Smooth muscle cell (in vitro differentiated cells): ENCODE measurements at regions not wholly inside any gene's neighbourhood (a gene's known extent, or its start where the extent isn't known, plus 50 kb on each side); places are given as distances from the start of the nearest gene placed in this dataset.

Experiments
- DNase-seq: peaks from one replicate; lab custom pipeline; 2025; ENCODE audit not compliant: unreplicated experiment; lab: John Stamatoyannopoulos, UW
- H2AFZ ChIP-seq: fragments of 200-600 bp; sonication (generic); 2 replicates; pipeline ENCODE4 v1.6.0; 2016; ENCODE audit warnings: antibody characterized with exemption, low read depth, mild to moderate bottlenecking
- H3F3A ChIP-seq: fragments of 200-600 bp; sonication (generic); 2 replicates; pipeline ENCODE4 v1.6.0; 2017; ENCODE audit warnings: antibody characterized with exemption, low read depth
- H3K27ac ChIP-seq: fragments of 200-600 bp; sonication (generic); 2 replicates; pipeline ENCODE4 v1.5.1; 2016; ENCODE audit warnings: low read depth, mild to moderate bottlenecking
- H3K27me3 ChIP-seq: fragments of 200-600 bp; sonication (generic); 2 replicates; pipeline ENCODE4 v1.6.1; 2016; ENCODE audit warnings: low read depth, mild to moderate bottlenecking
- H3K36me3 ChIP-seq: fragments of 200-600 bp; sonication (generic); 2 replicates; pipeline ENCODE4 v1.5.1; 2016; ENCODE audit warnings: low read depth
- H3K4me1 ChIP-seq: fragments of 200-600 bp; sonication (generic); 2 replicates; pipeline ENCODE4 v1.5.1; 2016; ENCODE audit warnings: low read depth
- H3K4me2 ChIP-seq: fragments of 200-600 bp; sonication (generic); 2 replicates; pipeline ENCODE4 v1.6.0; 2016; ENCODE audit warnings: mild to moderate bottlenecking
- H3K4me3 ChIP-seq: fragments of 200-600 bp; sonication (generic); 2 replicates; pipeline ENCODE4 v1.5.1; 2016; ENCODE audit warnings: mild to moderate bottlenecking
- H3K79me2 ChIP-seq: fragments of 200-600 bp; sonication (generic); 2 replicates; pipeline ENCODE4 v1.6.0; 2016; ENCODE audit warnings: low read depth, mild to moderate bottlenecking
- H3K9ac ChIP-seq: fragments of 200-600 bp; sonication (generic); 2 replicates; pipeline ENCODE4 v1.6.0; 2016; ENCODE audit warnings: low read depth
- H3K9me3 ChIP-seq: fragments of 200-600 bp; sonication (generic); replicated peaks from 2 replicates; pipeline ENCODE4 v1.5.1; 2016; ENCODE audit warnings: low read depth
- H4K20me1 ChIP-seq: fragments of 200-600 bp; sonication (generic); 2 replicates; pipeline ENCODE4 v1.6.0; 2016; ENCODE audit warnings: low read depth
- CTCF ChIP-seq: fragments of 200-600 bp; sonication (generic); IDR thresholded peaks from 2 replicates; pipeline ENCODE4 v1.5.1; 2017; ENCODE audit warnings: borderline replicate concordance, mild to moderate bottlenecking, antibody characterized with exemption; ENCODE audit not compliant: insufficient read depth, poor library complexity, severe bottlenecking
- WGBS: methylation state at CpG from one replicate; pipeline ENCODE4 v1.1.7; 2016; ENCODE audit warnings: low lambda C conversion rate; 5-methylcytosine and 5-hydroxymethylcytosine counted together

GRCh38 chr1:191734321-191734720 is 423.9 kb upstream of the RGS18 start:
- TF ChIP-seq CTCF = no peak
- no peak overlapping the region for H3K9ac ChIP-seq
- H3K4me1 ChIP-seq = no peaks in the 10 kb centered on the region
- no peak for DNase-seq
- no peaks in the 10 kb centered on the region for H3K27me3 ChIP-seq
- H2AFZ ChIP-seq = no peak overlapping the region
- H3F3A ChIP-seq = no peaks in the 10 kb centered on the region
- no peaks in the 10 kb centered on the region for H4K20me1 ChIP-seq
- no peaks in the 10 kb centered on the region for H3K79me2 ChIP-seq
- no peak overlapping the region for H3K27ac ChIP-seq
- no peaks in the 10 kb centered on the region for H3K9me3 ChIP-seq
- H3K4me2 ChIP-seq = no peak overlapping the region
- H3K36me3 ChIP-seq = no peaks in the 10 kb centered on the region
- no peak overlapping the region for H3K4me3 ChIP-seq

- 85% methylated on average over 2 of the region's 2 CpGs for WGBS
- Histone ChIP-seq H3F3A (no peaks in the 10 kb centered on the region), H3K4me1 (no peaks in the 10 kb centered on the region), H2AFZ (no peak overlapping the region), H3K4me3 (no peak overlapping the region), H3K4me2 (no peak overlapping the region), H3K36me3 (no peaks in the 10 kb centered on the region), H3K79me2 (no peaks in the 10 kb centered on the region), H3K9me3 (no peaks in the 10 kb centered on the region), H4K20me1 (no peaks in the 10 kb centered on the region), H3K27ac (no peak overlapping the region), H3K9ac (no peak overlapping the region), H3K27me3 (no peaks in the 10 kb centered on the region)
- no peak for TF ChIP-seq CTCF
- DNase-seq = no peak
Observed at GRCh38 chr1:191739544-191739943, 418.7 kb upstream of the RGS18 start.

- H3K4me2 ChIP-seq = no peak overlapping the region
- no peaks in the 10 kb centered on the region for H3F3A ChIP-seq
- H3K27me3 ChIP-seq = no peaks in the 10 kb centered on the region
- H3K9me3 ChIP-seq = no peaks in the 10 kb centered on the region
- H3K4me1 ChIP-seq = no peaks in the 10 kb centered on the region
- WGBS = 88% methylated on average over 4 of the region's 4 CpGs
- no peak overlapping the region for H3K9ac ChIP-seq
- H3K36me3 ChIP-seq = no peaks in the 10 kb centered on the region
- no peak for DNase-seq
- H2AFZ ChIP-seq = no peak overlapping the region
- no peak overlapping the region for H3K4me3 ChIP-seq
- TF ChIP-seq CTCF = no peak
- H3K27ac ChIP-seq = no peak overlapping the region
- H3K79me2 ChIP-seq = no peaks in the 10 kb centered on the region
- no peaks in the 10 kb centered on the region for H4K20me1 ChIP-seq
Observed at GRCh38 chr1:191752342-191752741, 405.9 kb upstream of the RGS18 start.

DNA sequence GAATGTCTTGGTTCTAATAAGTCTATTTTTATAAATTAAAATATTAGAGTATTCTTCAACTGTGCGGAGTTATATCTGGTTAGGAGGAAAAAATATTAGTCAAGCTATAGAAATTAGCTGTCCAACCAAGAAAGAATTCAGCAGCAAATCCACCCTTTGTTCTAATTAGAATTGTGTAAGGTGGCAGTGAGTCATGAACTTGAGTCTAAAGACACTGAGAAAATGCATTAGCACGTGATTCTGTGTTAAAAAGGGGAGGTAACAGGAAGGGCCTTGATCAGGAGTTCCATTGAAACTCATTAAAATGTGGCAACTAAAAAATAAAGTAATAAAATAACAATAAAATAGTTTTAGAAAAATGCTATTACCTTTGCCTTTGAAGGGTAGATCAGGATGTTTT is 398.2 kb upstream of the RGS18 start:
- Histone ChIP-seq H3K79me2 (no peaks in the 10 kb centered on the region), H2AFZ (no peak overlapping the region), H4K20me1 (no peaks in the 10 kb centered on the region), H3K36me3 (no peaks in the 10 kb centered on the region), H3K4me3 (no peak overlapping the region), H3F3A (no peaks in the 10 kb centered on the region), H3K4me1 (no peaks in the 10 kb centered on the region), H3K4me2 (no peak overlapping the region), H3K9me3 (no peaks in the 10 kb centered on the region), H3K9ac (no peak overlapping the region), H3K27me3 (no peaks in the 10 kb centered on the region), H3K27ac (no peak overlapping the region)
- TF ChIP-seq CTCF = no peak
- DNase-seq = no peak
- 62% methylated on average over 2 of the region's 2 CpGs for WGBS
